Nephron (organoid): ENCODE measurements at regions not wholly inside any gene's neighbourhood (a gene's known extent, or its start where the extent isn't known, plus 50 kb on each side); places are given as distances from the start of the nearest gene placed in this dataset.

ENCODE experiments used
- H3K27ac Mint-ChIP-seq, 3 experiments: 2 replicates each; pipeline ENCODE4 v1.8.0; 2020; ENCODE audit warnings: mixed read lengths in 3 of 3, mild to moderate bottlenecking in 2 of 3, moderate library complexity in 1 of 3
- H3K27me3 Mint-ChIP-seq: 2 replicates; pipeline ENCODE4 v1.8.0; 2021; ENCODE audit warnings: low read depth, mild to moderate bottlenecking, moderate library complexity, mixed read lengths
- H3K36me3 Mint-ChIP-seq: 2 replicates; pipeline ENCODE4 v1.8.0; 2020; ENCODE audit warnings: low read depth, mixed read lengths
- H3K4me1 Mint-ChIP-seq: 2 replicates; pipeline ENCODE4 v1.8.0; 2020; ENCODE audit warnings: mixed read lengths
- H3K4me3 Mint-ChIP-seq, 3 experiments: 2 replicates each; pipeline ENCODE4 v1.8.0; 2020; ENCODE audit warnings: mild to moderate bottlenecking in 3 of 3, mixed read lengths in 3 of 3, moderate library complexity in 2 of 3
- H3K9me3 Mint-ChIP-seq: 2 replicates; pipeline ENCODE4 v1.8.0; 2020; ENCODE audit warnings: mixed read lengths
- TF ChIP-seq, protein P1 (sequence below), 3 experiments: fragments of 200-600 bp; sonication (generic); IDR thresholded peaks; one replicate each; pipeline ENCODE4 v1.5.0; 2021; ENCODE audit warnings: antibody characterized with exemption in 3 of 3; ENCODE audit not compliant: unreplicated experiment in 3 of 3

DNA sequence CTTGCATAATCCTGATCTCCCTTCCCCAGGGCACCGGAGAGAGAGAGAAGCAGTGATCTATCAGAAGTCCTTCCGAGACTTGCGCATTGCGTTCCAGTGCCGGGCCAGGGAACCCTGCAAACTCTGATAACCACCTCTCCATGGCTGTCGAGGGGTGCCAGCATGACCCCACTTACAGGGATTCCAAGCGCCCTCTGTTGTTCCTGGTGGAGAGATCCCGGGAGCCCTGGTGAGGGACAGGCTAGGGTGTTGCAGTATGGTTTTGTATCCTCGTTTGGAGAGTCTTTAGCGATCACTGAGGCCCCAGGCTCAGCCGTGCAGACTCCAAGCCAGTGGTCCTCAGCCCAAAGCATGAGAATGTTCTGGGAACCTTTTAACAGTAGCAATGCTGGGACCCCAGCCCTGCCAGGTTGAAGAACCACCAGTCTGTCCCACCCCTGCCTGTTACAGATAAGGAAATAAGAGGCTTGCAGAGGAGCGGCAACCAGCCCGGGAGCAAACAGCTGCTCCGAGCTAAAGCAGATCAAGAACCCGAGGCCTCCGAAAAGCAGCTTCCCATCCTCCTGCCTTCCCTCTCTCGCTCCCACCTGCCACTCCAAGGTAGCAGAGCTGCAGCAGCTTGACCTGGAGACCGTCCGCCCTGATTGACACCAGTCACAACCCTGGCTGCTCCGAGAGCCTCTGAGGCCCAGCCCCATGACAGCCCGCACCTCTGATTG is 150.3 kb upstream of the RPL38 start:
- TF ChIP-seq, protein P1, sequence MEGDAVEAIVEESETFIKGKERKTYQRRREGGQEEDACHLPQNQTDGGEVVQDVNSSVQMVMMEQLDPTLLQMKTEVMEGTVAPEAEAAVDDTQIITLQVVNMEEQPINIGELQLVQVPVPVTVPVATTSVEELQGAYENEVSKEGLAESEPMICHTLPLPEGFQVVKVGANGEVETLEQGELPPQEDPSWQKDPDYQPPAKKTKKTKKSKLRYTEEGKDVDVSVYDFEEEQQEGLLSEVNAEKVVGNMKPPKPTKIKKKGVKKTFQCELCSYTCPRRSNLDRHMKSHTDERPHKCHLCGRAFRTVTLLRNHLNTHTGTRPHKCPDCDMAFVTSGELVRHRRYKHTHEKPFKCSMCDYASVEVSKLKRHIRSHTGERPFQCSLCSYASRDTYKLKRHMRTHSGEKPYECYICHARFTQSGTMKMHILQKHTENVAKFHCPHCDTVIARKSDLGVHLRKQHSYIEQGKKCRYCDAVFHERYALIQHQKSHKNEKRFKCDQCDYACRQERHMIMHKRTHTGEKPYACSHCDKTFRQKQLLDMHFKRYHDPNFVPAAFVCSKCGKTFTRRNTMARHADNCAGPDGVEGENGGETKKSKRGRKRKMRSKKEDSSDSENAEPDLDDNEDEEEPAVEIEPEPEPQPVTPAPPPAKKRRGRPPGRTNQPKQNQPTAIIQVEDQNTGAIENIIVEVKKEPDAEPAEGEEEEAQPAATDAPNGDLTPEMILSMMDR (IDR thresholded peaks at IDR 0.05; ENCODE audit: unreplicated experiment in 3 of 3): no peak
- Mint-ChIP-seq H3K27ac (no peak overlapping the region), H3K4me3 (no peak overlapping the region), H3K9me3 (no peaks in the 10 kb centered on the region), H3K36me3 (no peaks in the 10 kb centered on the region), H3K4me1 (peaks cover 30% of the 10 kb centered on the region), H3K27me3 (peaks cover 71% of the 10 kb centered on the region)

DNA sequence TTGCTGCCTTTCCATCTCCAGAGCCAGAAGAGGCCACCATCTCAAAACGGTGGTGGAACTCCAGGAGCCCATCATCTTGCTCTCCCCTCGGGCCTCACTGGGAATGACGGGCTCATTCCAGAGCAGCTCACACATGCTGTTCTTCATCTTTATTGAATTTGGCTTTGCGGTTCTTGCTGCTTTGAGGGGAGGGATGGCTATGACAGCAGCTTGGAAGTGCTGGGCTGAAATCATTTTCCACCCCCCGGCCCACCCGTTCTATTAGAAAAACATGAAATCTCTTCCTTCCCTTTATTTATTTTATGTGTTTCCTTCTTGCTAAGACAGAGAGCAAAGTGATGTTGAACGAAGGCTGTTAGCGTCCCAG is 149.8 kb upstream of the RPL38 start:
- H3K27me3 Mint-ChIP-seq: peaks cover 72% of the 10 kb centered on the region

DNA sequence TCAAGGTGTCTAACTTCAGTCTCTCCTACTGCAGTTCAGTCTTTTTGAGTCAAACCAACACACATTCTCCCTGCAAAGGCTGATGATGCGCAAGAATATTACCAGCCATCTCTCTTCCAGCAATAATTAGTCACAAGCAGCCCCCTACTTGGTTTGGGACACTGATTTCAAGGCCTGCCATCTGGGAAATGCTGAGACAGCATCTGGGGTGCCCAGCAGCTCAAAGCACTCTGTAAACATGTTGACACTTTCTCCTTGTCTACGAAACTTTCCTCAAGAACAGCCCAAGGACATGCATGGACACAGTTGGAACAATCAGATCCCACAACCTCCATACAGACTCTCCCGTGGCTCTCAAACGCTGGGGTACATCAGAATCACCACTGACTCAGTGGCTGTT is 149.2 kb upstream of the RPL38 start:
- Mint-ChIP-seq H3K27me3 (peaks cover 75% of the 10 kb centered on the region), H3K36me3 (no peaks in the 10 kb centered on the region), H3K4me3 (no peak overlapping the region), H3K9me3 (peaks cover 2% of the 10 kb centered on the region), H3K4me1 (peaks cover 29% of the 10 kb centered on the region), H3K27ac (no peak overlapping the region)
- TF ChIP-seq, protein P1 (IDR thresholded peaks at IDR 0.05; ENCODE audit: unreplicated experiment in 3 of 3): no peak

More for the DNA sequence above, 149.8 kb upstream of the RPL38 start:
- Mint-ChIP-seq H3K4me3 (no peak overlapping the region), H3K4me1 (peaks cover 30% of the 10 kb centered on the region), H3K36me3 (no peaks in the 10 kb centered on the region), H3K9me3 (peaks cover 2% of the 10 kb centered on the region), H3K27ac (no peak overlapping the region)
- TF ChIP-seq, protein P1 (IDR thresholded peaks at IDR 0.05; ENCODE audit: unreplicated experiment in 3 of 3): no peak

DNA sequence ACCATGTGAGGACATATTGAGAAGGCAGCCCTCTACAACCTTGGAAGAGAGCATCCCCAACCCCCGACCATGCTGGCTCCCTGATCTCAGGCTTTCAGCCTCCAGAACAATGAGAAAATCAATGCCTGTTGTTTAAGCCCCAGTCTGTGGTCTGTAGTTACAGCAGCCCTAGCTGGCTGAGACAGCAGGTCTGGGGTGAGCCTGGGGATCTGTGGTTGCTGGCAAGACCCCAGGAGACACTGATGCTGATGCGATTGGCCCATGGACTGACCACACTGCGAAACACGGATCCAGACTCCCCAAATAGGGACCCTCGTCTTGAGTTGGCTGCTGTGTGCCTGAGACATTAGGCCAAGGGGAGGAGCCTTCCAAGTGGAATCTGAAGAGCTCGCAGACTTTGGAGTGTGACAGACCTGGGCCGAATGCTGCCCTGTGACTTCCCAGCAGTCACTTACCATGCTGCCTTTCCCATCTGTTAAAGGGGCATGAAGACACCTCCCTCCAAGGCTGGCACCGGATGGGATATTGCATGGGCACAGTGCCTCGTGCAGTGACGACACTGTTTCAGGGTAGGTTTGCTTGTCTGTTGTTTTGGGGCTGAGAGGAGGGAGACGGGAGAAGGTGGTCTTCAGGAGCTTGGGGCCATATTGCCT is 147.8 kb upstream of the RPL38 start:
- H3K36me3 Mint-ChIP-seq: no peaks in the 10 kb centered on the region
- no peak overlapping the region for H3K27ac Mint-ChIP-seq
- TF ChIP-seq, protein P1 (IDR thresholded peaks at IDR 0.05; ENCODE audit: unreplicated experiment in 3 of 3): no peak
- peaks cover 67% of the 10 kb centered on the region for H3K27me3 Mint-ChIP-seq
- no peak overlapping the region for H3K4me3 Mint-ChIP-seq
- peaks cover 15% of the 10 kb centered on the region for H3K4me1 Mint-ChIP-seq
- peaks cover 2% of the 10 kb centered on the region for H3K9me3 Mint-ChIP-seq

DNA sequence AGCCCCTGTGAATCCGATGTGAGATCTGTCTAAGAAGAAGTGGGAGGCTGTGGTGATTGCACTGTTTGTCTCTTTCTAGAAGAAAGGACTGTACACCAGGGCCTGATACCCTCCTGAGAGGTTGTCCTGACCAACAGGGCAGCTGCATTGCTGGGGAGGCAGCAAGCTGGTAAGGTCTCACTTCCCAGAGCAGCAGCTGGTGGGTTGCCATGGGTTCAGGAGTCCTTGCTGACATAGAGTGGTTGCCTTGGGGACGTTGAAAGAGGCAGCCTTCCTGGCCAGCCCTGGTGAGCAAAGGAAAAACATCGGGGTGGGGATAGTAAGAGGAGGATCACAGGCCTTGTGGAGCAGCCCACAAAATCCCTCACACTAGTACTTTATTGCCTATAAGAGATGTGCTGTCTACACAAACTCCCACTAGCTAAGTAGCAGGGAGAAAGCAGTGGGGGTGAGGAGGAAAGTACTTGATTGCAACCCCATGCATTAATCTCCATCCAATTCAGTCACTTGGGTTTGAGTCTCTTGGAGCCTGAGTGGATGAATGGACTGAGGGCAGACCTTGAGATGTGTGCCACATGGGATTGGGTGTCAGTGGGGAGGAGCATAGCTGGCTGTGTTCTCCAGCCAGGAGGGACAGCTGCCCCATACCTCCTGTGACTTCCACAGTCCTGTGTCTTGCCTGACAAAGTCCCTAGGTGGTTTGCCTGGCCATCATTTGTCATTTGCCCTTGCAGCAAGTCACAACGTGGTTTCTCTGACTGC is 143.8 kb upstream of the RPL38 start:
- Mint-ChIP-seq H3K4me1 (no peaks in the 10 kb centered on the region), H3K9me3 (peaks cover 5% of the 10 kb centered on the region), H3K4me3 (no peak overlapping the region), H3K27me3 (peaks cover 51% of the 10 kb centered on the region), H3K36me3 (no peaks in the 10 kb centered on the region), H3K27ac (no peak overlapping the region)
- TF ChIP-seq, protein P1 (IDR thresholded peaks at IDR 0.05; ENCODE audit: unreplicated experiment in 3 of 3): no peak
